NCI-H526 (cell line): ENCODE measurements at regions not wholly inside any gene's neighbourhood (a gene's known extent, or its start where the extent isn't known, plus 50 kb on each side); places are given as distances from the start of the nearest gene placed in this dataset.
"Not testable (repeated sequence)": the region's sequence is repeated elsewhere in the genome, so short reads cannot be mapped to it uniquely, and the experiment has no call there.

Experiments
- DNase-seq, 2 experiments: peaks; one replicate each; lab custom pipeline; 2025; lab: John Stamatoyannopoulos, UW

DNA sequence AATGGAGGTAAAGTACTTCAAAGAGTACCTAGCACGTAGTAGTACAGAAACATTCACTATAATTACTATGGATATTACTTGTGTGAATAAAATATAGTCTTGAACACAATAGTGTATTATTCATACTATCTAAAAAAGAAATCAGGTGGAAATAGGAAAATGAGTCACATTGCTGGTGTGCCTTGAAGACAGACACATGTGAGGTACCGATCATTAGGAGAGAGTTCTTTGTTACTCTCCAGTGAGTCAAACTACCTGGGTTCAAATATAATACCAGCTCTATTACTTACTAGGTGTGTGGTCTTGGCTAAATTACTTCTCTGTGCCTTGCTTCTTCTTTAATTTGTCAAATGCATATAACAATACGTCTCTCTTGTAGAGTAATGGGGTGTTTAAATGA is 50.8 kb upstream of the BEND6 start:
- DNase-seq = no peak

GRCh38 chr6:56902641-56903464 is 52.1 kb upstream of the BEND6 start:
- peak in 1 of 2 experiments; percentile 46 for DNase-seq

GRCh38 chr6:56900784-56901183 is 54.1 kb upstream of the BEND6 start:
- no peak for DNase-seq

DNA sequence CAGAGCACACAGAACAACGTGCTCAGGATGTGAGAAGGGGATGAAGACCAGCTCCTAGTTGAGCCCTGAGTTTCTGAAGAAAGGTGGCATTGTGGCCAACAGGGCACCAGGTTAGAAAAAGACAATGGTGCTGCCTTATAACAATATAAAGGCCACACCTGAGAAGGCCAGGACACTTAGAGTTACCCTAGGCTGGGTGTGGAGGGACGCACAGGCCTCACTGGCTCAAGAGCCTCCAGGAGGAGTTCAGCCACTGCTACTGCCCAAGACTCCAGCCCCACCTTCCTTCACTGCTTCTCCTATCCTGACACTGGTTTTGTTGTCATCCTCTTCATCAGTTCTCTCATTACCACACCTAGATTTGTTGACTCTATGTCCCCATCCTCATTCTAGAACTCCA is 55.2 kb upstream of the BEND6 start:
- DNase-seq = no peak

GRCh38 chr6:56899311-56899710 is 55.6 kb upstream of the BEND6 start:
- no peak for DNase-seq

DNA sequence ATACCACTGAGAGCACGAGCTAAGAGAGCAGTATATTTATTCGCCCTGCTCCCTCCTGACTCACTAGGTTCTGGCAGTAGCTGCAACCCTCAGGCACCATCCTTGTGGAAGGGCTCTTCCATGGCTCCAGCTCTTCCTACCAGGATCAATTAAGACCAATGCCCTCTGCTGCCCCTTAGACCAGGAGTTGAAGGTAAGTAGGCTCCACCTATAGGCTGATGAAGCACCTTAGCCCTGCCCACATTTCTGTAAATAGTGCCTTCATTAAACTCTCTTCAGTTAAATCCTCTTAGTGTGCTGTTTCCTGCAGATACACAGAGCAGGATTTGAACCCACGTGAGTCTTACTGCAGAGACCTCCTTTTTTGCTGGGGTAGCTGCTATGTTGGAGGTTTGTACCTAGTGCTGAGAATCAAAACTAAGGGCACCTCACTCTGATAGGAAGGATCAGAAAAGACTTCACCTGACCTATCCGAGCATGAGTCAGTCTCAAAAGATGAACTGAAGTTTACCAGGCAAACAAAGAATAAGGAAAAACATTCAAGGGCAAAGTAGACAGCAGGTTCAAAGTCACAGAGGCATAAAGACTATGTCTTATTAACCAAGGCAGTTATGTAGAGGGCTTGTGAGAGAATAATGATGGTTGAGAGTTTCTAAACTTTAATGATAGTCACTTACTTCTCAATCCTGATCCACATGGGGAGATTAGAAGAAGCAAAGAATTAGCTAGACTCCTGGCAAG is 56.9 kb upstream of the BEND6 start:
- DNase-seq = no peak

GRCh38 chr6:56891754-56892153 is 63.2 kb upstream of the BEND6 start:
- DNase-seq = no peak

GRCh38 chr6:56890683-56891429 is 64.1 kb upstream of the BEND6 start:
- no peak for DNase-seq

- DNase-seq = no peak
These were observed 64.8 kb upstream of the BEND6 start for GRCh38 chr6:56890066-56890465.

- DNase-seq = no peak
These were observed 65.4 kb upstream of the BEND6 start for GRCh38 chr6:56889492-56889891.

GRCh38 chr6:56888687-56889086 is 66.2 kb upstream of the BEND6 start:
- no peak for DNase-seq

GRCh38 chr6:56887086-56887485 is 67.8 kb upstream of the BEND6 start:
- no peak for DNase-seq

DNA sequence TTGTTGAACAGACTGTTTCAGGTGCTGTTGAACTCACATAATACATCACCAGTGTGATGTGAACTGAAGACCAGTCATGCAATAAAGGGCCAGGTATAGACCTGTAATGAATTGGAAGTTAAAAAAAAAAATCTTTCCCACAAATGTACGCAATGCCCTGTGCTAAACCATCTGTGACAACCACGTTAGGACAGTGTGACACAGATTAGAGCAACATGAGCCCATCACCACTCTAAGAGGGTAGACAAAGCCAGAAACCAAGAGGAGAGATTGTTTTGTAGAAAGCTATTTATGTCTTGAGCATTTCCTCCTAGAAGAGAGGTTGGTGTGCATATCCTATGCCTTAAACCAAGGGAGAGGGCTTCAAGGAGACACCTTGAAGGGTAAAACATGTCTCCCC is 77.0 kb upstream of the BEND6 start:
- no peak for DNase-seq

DNA sequence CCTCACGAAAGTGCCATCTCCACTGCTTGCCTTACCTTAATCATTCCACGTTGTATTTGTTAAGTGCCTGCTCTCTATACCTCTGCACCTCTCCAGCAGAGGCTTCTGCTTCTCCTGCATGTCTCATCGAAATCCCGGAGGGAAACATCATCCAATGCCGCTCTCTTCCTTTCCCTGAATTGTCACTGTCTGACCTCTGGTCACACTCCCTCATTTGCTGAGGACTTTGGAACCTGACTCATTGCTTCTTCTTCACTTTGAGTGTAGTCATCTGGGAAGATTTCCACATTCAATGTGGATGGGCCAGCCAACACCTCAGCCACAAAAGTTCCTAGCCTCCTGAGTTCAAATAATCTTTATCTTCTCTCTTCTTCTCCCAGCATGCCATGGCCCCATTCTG is 78.9 kb upstream of the BEND6 start:
- no peak for DNase-seq

DNA sequence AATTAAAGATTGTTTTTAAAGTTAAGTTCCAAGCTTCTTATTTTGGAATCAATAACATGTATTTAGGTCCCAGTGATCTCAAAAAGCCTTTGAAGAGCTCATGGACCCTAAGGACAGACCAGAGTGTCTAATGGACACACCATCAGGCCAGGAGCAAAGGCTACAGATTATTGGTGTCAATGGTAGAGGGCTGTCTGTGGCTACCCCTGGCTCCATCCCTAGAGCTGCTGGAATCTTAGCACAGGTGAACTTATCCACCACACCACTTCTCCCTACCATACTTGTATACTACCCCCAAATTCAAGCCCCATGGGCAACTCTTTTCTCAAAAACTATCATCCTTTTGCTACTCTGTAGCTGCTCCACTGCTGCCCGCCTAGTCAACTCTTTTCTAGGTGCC is 79.4 kb upstream of the BEND6 start:
- no peak for DNase-seq

- DNase-seq = no peak
These were observed 80.6 kb upstream of the BEND6 start for GRCh38 chr6:56874328-56874727.

- not testable (repeated sequence) for DNase-seq
These were observed 84.9 kb upstream of the BEND6 start for GRCh38 chr6:56870053-56870452.

DNA sequence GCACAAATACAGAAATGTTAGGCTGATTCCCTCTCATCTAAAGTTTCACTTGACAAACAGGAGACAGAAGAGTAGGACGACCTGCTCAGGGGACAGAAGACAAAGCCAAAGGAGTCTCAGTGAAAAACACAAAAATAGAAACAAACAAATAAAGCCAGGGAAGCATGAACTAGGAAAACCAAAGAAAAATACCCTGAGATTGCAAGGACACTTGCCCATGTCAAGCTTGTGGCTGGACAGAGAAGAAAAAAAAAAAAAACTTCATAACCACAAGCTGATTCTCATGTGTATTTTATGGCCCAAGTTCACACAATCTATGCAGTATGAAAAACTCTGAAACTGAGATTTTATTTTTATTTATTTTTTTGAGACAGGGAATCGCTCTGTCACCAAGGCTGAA is 85.6 kb upstream of the BEND6 start:
- no peak for DNase-seq

DNA sequence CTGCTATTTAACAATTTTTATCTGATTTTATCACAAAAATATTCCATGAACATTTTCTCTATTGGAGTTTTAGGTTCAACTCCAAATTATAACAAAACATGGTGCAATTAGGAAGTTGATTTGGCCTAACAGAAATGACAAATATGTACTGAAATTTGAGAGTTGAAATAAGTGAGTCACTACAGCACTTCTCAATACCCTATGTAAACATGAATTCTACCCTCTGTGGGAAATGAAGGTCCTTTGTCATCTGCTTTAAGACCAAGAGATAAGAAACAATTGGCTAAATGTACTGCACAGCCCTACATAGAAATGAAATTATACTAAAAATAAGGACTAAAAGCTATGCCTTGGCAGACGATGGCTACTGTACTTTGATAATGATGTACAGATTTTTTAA is 86.2 kb upstream of the BEND6 start:
- DNase-seq = no peak

DNA sequence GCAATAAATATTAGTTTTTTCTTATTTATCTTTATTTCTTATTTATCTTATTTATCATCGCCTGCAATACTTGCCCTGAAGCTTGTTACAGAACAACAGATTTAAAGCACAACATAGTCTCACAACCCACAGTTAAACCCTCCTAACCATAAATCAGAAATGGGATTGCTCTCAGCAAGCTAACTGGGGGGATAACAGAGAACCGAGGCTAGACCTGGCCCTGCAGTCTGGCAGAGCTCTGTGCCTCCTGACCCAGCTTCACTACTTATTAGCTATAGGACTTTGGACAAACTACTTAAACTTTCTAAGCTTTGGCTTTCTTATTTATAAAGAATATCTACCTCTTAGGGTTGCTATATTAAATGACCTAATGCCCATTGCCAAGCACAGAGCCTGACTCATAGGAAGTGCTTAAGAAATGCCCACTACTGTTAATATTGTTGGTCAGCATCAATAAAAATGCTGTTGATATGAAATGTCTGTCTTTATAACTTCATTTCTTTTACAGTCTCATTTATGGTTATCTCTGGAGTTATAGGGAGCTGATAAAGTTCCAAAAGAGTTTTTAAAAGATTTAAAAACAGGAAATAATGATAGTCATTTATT is 87.9 kb upstream of the BEND6 start:
- DNase-seq = no peak

- DNase-seq = no peak
These were observed 89.6 kb upstream of the BEND6 start for GRCh38 chr6:56865081-56865875.
